Stimulated activated CD4-positive, alpha-beta T cell treated with anti-CD3 and anti-CD28 coated beads, Interleukin-4, amount 100 ng/mL, for 4 hours (primary cell): ENCODE measurements at regions not wholly inside any gene's neighbourhood (a gene's known extent, or its start where the extent isn't known, plus 50 kb on each side); places are given as distances from the start of the nearest gene placed in this dataset.
"Not testable (repeated sequence)": the region's sequence is repeated elsewhere in the genome, so short reads cannot be mapped to it uniquely, and the experiment has no call there.

Experiments
- DNase-seq, 2 experiments: peaks; one replicate each; pipeline ENCODE4 v3.0.0-alpha.2; 2020

DNA sequence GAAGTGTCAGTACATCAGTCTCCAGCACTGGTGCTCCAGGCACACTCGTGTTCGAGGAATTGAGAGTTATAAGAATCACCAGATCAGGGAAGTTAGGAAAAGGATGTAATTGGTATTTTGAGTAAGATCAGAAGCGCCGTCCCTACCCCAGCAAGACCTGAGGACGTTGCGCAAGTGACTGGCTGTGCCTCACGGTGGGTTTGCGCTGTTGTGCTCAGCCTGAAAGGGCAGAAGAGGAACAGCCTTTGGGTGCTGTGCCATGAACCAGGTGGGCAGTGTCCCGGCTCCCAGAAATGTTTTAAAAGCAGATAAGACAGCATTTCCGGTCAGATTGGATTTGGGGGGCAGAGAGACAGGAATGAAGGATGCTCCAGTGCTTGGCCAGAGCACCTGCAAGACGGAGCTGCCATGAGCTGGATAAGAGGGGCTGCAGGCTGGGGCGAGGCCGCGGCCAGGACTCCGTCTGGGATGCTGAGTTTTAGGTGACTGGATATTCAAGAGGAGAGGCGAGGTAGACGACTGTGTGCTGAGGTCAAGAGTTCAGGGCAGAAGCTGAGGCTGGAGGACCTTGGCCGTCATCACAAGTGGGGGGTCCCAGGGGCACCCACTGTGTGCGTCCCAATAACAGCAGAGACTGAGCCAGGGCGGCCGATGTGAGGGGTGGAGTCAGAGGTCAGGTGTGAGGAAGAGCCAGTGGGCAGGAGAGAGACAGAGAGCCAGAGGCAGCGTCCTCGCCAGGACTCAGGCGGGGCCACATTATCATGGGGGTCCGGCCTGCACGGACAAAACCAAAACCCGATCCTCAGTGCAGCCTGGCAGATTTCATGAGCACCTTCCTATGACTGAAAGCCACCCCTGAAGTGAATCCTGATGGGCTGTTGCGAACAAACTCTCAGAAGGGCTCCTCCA is 77.7 kb upstream of the ALKAL2 start:
- no peak for DNase-seq

GRCh38 chr2:363824-364470 is 76.1 kb upstream of the ALKAL2 start:
- no peak for DNase-seq

DNA sequence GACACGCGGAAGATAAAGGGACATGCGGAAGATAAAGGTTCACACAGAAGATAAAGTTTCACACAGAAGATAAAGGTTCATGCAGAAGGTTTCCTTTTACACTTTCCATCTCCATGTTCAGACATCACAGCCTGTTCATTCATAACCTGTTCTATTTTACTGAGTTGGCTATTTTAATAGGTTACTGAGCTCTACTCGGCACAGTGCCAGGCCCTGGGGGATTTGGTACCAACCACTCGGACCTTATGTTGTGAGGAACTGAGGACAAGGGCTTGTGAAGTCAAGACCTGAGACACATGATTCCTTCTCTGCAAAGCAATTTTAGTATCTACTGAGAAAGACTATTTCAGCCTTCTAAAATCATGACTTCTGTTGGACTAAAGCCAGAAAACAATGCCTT is 75.0 kb upstream of the ALKAL2 start:
- no peak for DNase-seq

- DNase-seq: no peak
Observed at GRCh38 chr2:360124-360523, 72.2 kb upstream of the ALKAL2 start.

GRCh38 chr2:359047-359446 is 71.2 kb upstream of the ALKAL2 start:
- DNase-seq: no peak

- DNase-seq: no peak
Observed at GRCh38 chr2:357811-358210, 69.9 kb upstream of the ALKAL2 start.

DNA sequence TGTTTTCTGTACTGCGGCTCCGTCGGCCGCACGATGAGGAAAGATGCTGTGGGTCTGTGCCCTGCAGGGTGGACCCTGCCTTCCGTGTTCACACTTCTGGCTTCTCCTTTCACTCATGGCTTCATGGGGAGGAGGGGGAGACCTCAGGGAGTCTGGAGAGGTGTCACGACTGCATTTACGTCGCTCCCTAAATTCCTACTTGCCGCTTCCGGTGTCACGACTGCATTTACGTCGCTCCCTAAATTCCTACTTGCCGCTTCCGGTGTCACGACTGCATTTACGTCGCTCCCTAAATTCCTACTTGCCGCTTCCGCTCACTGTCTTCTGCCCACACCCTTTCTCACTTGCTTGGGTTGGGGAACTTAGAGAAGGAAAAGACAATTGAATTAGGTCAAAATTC is 68.4 kb upstream of the ALKAL2 start:
- DNase-seq: not testable (repeated sequence)

- DNase-seq: no peak
Observed at GRCh38 chr2:355773-356172, 67.9 kb upstream of the ALKAL2 start.

GRCh38 chr2:352696-353095 is 64.8 kb upstream of the ALKAL2 start:
- no peak for DNase-seq

- DNase-seq: no peak
Observed at GRCh38 chr2:349390-349789, 61.5 kb upstream of the ALKAL2 start.

GRCh38 chr2:348361-348916 is 60.5 kb upstream of the ALKAL2 start:
- no peak for DNase-seq

DNA sequence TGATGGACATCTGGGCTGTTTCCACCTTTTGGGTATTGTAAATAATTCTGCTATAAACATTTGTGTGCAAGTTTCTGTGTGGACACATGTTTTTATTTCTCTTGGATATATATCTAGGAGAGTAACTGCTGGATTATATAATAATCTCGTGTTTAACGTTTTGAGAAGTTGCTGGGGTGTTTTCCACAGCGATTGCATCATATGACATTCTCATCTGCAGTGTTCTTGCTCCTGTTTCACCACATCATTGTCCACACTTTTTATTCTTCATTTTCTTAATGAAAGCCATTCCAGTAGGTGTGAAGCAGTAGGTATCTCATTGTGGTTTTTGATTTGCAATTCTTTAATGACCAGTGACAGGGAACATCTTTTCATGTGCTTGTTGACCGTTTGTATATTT is 56.9 kb upstream of the ALKAL2 start:
- DNase-seq: no peak

DNA sequence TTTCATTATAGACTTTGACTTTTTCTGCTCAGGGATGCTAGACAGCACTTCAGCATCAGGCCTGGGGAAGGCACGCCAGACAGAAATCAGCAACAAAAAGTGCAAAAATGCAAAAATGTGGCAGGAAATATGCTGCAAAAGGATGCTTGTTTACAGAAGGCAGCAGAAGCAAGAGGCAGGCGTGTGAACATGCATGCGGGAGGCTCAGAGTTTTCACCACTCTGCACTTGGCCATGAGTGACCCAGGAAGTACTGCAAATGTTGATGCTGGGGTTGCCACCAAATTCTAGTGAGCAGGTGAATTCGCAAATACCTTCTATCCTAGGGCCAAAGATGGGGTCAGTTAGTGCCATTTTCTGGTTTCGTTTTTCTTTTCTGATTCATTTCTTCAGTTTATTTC is 55.5 kb upstream of the ALKAL2 start:
- DNase-seq: no peak

DNA sequence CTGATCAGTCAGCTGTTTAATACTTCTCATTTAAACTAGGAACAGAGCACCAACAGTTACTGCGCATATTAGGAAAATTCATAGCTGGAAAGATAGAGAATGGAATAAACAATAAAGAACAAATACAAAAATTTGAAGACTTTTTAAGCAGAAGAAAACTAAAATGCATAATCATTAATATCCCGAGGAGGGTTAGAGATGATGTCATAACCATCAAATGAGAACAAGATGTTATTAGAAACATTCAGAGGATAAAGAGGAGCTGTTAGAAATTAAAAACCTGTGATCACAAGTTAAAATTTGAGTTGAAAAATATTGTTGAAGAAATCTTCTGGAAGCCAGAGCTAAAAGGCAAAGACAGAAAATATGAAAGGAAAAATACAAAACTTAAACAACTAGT is 54.0 kb upstream of the ALKAL2 start:
- no peak for DNase-seq

DNA sequence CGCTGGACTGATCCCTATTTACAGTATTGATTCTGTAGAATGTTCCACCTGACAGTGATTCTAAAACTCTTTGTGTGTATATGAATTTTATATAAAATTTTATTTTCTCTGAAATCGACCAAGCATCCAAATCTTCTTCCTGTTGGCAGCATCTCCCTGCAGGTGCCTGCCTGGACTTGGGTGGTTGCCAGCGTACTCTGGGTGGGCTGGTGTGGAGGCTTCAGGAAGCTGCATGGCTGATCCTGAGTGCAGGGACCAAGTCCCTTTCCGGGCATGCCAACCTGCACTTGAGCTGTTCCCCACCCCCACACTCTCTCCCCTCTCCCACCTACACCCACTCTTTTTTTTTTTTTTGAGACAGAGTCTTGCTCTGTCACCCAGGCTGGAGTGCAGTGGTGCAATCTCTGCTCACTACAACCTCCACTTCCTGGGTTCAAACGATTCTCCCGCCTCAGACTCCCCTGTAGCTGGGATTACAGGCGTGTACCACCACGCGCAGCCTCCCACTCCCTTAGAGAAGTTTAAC is 53.2 kb upstream of the ALKAL2 start:
- DNase-seq: no peak
